GM13977 (cell line): ENCODE measurements at regions not wholly inside any gene's neighbourhood (a gene's known extent, or its start where the extent isn't known, plus 50 kb on each side); places are given as distances from the start of the nearest gene placed in this dataset.

Experiments
- DNase-seq: peaks from one replicate; pipeline ENCODE4 v3.0.0; 2012; ENCODE audit warnings: low spot score
- in situ Hi-C: fragments of 300-500 bp; cut with MboI; formaldehyde crosslinking; loops from one replicate; pipeline ENCODE4 v1.12.0; 2022; ENCODE audit warnings: low sequenced_read_pairs, low pct_unique_long_range_greater_than_20kb, mixed read lengths, inconsistent platforms; ENCODE audit not compliant: unreplicated experiment
- TF ChIP-seq, protein P1 (sequence below): IDR thresholded peaks from 2 replicates; pipeline ENCODE4 v1.5.1; 2012; ENCODE audit warnings: mild to moderate bottlenecking, control low read depth; ENCODE audit not compliant: insufficient read depth; ENCODE audit errors: extremely low read depth, missing control alignments

DNA sequence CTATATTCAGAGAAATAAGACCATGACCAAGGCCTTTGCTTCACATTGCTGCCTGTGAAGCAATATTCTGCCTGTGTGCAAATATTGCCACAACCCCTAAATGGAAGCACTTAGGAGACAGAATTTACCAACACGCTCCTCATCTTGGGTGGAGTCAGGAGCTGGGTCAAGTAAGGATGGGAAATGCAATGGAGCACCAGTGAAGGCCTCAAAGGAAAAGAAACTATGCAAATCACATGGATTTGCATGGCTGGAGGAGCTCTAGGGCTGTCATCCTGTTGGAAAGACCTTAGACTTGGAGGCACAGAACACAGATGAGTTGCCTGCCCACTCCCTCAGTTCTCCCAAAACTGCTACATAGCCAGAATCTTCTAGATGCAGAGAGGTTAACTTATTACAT, 435.5 kb downstream of the SIPA1L2 start:
- TF ChIP-seq, protein P1, sequence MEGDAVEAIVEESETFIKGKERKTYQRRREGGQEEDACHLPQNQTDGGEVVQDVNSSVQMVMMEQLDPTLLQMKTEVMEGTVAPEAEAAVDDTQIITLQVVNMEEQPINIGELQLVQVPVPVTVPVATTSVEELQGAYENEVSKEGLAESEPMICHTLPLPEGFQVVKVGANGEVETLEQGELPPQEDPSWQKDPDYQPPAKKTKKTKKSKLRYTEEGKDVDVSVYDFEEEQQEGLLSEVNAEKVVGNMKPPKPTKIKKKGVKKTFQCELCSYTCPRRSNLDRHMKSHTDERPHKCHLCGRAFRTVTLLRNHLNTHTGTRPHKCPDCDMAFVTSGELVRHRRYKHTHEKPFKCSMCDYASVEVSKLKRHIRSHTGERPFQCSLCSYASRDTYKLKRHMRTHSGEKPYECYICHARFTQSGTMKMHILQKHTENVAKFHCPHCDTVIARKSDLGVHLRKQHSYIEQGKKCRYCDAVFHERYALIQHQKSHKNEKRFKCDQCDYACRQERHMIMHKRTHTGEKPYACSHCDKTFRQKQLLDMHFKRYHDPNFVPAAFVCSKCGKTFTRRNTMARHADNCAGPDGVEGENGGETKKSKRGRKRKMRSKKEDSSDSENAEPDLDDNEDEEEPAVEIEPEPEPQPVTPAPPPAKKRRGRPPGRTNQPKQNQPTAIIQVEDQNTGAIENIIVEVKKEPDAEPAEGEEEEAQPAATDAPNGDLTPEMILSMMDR: no peak
- DNase-seq: no peak
- in situ Hi-C loops: no loop called here

DNA sequence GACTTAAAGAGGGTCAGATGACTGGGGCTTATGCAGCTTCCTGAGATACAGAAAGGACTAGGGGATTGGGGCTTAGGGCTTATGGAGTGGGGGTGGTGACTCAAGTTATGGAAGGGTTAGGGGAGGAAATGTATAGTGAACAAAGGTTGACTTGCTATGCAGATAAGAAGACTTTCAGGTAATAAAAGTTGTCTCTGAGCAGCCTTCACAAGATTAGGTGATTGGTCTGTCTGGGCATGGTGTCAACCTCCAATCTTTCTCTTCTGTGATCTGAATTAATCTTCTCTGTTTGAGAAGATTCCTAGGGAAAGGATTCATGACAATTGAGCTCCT, 436.5 kb downstream of the SIPA1L2 start:
- DNase-seq: no peak
- TF ChIP-seq, protein P1: no peak
- in situ Hi-C loops: no loop called here

DNA sequence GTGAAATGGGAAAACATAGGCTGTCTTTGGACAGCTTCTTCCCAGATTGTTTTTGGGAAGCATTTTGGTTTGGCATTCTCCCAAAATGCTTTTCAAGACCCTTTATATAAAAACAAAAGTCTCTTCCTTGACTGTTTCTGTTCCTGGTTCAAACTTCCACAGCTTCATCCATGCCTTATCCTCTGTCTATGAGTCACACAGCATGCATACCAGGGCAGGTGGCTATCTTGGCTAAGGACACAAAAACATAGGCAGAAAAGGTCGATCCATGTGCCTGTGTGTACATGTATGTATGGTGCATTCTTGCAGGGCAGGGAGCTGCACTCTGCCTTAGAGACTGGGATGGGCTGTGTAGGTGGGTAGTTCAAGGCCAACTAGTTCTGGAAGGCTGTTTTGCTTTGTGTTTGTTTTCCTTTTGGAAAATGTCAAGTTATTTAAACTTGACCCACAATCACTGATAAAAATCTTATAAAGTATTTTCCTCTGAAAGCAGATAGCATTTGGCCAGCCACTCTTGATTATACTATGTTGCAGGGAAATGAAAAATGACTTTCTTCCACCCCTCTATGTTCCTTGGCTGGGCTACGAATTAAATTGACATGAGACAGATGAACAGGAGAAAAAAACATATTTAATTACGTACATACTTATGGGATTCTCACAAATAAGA, 437.0 kb downstream of the SIPA1L2 start:
- in situ Hi-C loops: no loop called here
- TF ChIP-seq, protein P1: no peak
- DNase-seq: no peak

DNA sequence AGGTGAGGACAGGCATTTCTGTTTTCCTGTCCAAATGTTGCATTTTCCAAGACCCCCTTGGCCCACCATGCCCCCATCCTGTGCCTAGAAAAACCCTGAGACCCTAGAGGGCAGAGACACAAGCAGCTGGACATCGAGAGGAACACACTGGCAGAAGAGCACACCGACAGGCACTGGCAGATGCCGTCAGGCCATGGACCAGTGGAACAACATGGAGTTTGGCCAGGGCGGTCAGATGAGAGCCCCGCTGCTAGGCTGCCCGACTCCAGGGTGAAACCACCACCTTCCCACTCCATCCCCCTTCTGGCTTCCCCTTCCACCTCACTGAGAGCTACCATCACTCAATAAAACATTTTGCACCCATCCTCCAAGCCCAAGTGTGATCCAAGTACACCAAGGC, 438.4 kb downstream of the SIPA1L2 start:
- TF ChIP-seq, protein P1: no peak
- in situ Hi-C loops: no loop called here
- DNase-seq: no peak

DNA sequence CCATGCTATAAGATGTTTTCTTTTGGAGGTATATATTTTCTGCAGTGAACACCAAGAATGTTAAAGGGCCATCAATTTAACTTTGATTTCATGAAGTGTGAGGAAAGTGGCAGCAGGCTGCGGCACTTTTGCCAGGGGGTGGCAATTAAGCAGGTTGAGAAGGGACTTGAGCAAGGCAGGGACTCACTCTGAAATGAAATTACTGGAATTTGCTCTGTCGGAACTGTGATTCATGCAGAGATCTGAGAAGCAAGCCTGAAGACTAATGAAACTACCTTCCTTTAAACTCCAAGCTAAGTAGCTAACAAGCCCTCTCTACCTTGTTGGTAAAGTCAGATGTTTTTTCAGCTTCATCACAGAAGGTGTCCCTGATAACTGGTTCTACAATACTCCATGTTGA, 441.6 kb downstream of the SIPA1L2 start:
- TF ChIP-seq, protein P1: no peak
- in situ Hi-C loops: no loop called here
- no peak for DNase-seq

DNA sequence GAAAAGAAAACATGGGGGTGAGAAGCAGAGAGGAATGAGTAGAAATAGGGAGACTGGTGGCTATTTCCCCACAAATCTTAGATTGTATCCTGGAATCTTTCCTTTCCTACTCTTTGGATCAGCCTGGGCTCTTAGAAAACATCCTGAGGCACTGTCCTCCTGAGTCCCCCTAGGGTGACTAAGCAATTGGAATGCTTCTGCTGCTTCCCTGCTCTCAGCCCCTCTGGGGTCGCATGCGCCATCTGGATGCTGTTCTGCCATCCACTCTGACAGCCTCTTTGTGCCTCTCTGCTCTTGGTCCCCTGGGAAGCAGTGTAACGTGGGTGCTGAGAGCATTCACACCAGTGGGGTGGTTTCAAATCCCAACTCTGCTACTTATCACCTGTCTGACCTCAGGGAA, 443.0 kb downstream of the SIPA1L2 start:
- TF ChIP-seq, protein P1: no peak
- no peak for DNase-seq
- in situ Hi-C loops: no loop called here
